SK-N-SH treated with all-trans-retinoic acid at 6 μM for 48 hours (cell line): ENCODE measurements at regions not wholly inside any gene's neighbourhood (a gene's known extent, or its start where the extent isn't known, plus 50 kb on each side); places are given as distances from the start of the nearest gene placed in this dataset.

Experiments used
- ARNTL ChIP-seq: fragments of 450-650 bp; formaldehyde crosslinking; IDR thresholded peaks from 2 replicates; pipeline ENCODE4 v1.5.0; 2020; ENCODE audit warnings: low read depth, mild to moderate bottlenecking, moderate library complexity, borderline replicate concordance
- ESRRG ChIP-seq: fragments of 250-450 bp; sonication (Bioruptor Pico); IDR thresholded peaks from 2 replicates; pipeline ENCODE4 v1.6.1; 2021; ENCODE audit warnings: mild to moderate bottlenecking
- PATZ1 ChIP-seq: fragments of 250-450 bp; sonication (Bioruptor Pico); IDR thresholded peaks from 2 replicates; pipeline ENCODE4 v1.8.0; 2020; ENCODE audit warnings: mild to moderate bottlenecking, moderate library complexity, borderline replicate concordance
- SNAI2 ChIP-seq: fragments of 250-450 bp; sonication (Bioruptor Pico); IDR thresholded peaks from 2 replicates; pipeline ENCODE4 v1.5.0; 2020; ENCODE audit warnings: mild to moderate bottlenecking, moderate library complexity

GRCh38 chr4:7140062-7140691 lies 52.2 kb upstream of the SORCS2 start:
- TF ChIP-seq ESRRG (CRISPR knock-in tag) (no peak), SNAI2 (CRISPR knock-in tag) (no peak), PATZ1 (CRISPR knock-in tag) (no peak), ARNTL (CRISPR knock-in tag) (no peak)
